Ovary (tissue), 3 donors: ENCODE measurements at regions not wholly inside any gene's neighbourhood (a gene's known extent, or its start where the extent isn't known, plus 50 kb on each side); places are given as distances from the start of the nearest gene placed in this dataset.

ENCODE experiments used
- CTCF ChIP-seq, 3 donors: fragments of 450-650 bp in 2 of 3; fragments of 200-600 bp in 1 of 3; IDR thresholded peaks; one replicate each; pipeline versions ENCODE4 v1.5.1 to v1.8.0; 2016 to 2022; ENCODE audit warnings: antibody characterized with exemption in 3 of 3, mild to moderate bottlenecking in 1 of 3
- EP300 ChIP-seq: sonication (generic); formaldehyde crosslinking; IDR thresholded peaks from one replicate; pipeline ENCODE4 v1.6.1; 2017; ENCODE audit warnings: antibody characterized with exemption
- POLR2A ChIP-seq: fragments of 450-650 bp; IDR thresholded peaks from one replicate; pipeline ENCODE4 v1.6.1; 2017; ENCODE audit warnings: antibody characterized with exemption, mild to moderate bottlenecking, moderate library complexity
- donor health status: DM: no; HTN: no; CAD: no.

DNA sequence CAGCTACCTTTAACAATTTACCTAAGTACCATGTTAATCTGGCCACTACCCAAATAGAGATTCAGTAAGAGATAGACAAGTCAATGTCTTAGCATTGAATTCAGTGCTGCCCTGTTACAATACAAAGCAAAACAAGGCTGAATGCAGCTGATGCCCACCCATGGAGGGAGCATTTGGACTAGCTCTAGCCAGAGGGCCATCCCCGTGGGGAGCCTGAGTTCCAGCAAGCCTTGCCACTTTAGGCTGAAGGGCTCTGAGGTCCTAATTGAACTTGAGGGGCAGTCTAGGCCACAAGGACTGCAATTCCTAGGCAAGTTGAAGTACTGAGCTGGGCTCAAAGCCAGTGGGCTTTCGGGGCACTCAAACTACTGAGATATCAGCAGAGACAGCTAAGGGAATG, 265.9 kb downstream of the EFHB start:
- TF ChIP-seq CTCF (IDR thresholded peaks at IDR 0.05) (no peak), POLR2A (no peak), EP300 (no peak)
